NT2/D1 (cell line): ENCODE measurements at regions not wholly inside any gene's neighbourhood (a gene's known extent, or its start where the extent isn't known, plus 50 kb on each side); places are given as distances from the start of the nearest gene placed in this dataset.

Experiments
- SUZ12 ChIP-seq: IDR thresholded peaks from 2 replicates; pipeline ENCODE4 v1.6.1; 2011; ENCODE audit not compliant: insufficient read length, insufficient read depth; ENCODE audit errors: extremely low read depth
- YY1 ChIP-seq: IDR thresholded peaks from 2 replicates; pipeline ENCODE4 v1.6.1; 2011; ENCODE audit not compliant: insufficient read length, insufficient read depth
- ZNF274 ChIP-seq: IDR thresholded peaks from 2 replicates; pipeline ENCODE4 v1.6.1; 2011; ENCODE audit warnings: mild to moderate bottlenecking, low read depth, low read length

- TF ChIP-seq YY1: no peak
- TF ChIP-seq ZNF274: no peak
- TF ChIP-seq SUZ12: no peak
Measured at GRCh38 chr2:191496838-191497237, 181.1 kb upstream of the NABP1 start.
